Astrocyte of the spinal cord (primary cell): ENCODE measurements at regions not wholly inside any gene's neighbourhood (a gene's known extent, or its start where the extent isn't known, plus 50 kb on each side); places are given as distances from the start of the nearest gene placed in this dataset.

Source experiments
- DNase-seq: peaks from one replicate; pipeline ENCODE4 v3.0.0; 2011; ENCODE audit warnings: low read depth, low spot score
- H3K4me3 ChIP-seq: 2 replicates; pipeline ENCODE4 v1.5.1; 2011; ENCODE audit warnings: low read depth, mild to moderate bottlenecking, low read length, moderate library complexity
- CTCF ChIP-seq: IDR thresholded peaks from 2 replicates; pipeline ENCODE4 v1.5.1; 2012; ENCODE audit warnings: low read depth, mild to moderate bottlenecking, low read length, inconsistent platforms
- in situ Hi-C: cut with HindIII; loops from 2 replicates; pipeline ENCODE4 v1.10.0; 2017; ENCODE audit warnings: low sequenced_read_pairs

- H3K4me3 ChIP-seq = no peak overlapping the region
- in situ Hi-C loops = no loop called here
- DNase-seq = no peak
- no peak for TF ChIP-seq CTCF
These were observed 1027.7 kb upstream of the ZEB2 start for GRCh38 chr2:145547620-145548019.

GRCh38 chr2:145546091-145546490 is 1026.2 kb upstream of the ZEB2 start:
- in situ Hi-C loops = no loop called here
- H3K4me3 ChIP-seq = no peak overlapping the region
- DNase-seq = peak; percentile 31
- peak; percentile 40 for TF ChIP-seq CTCF

- no peak for TF ChIP-seq CTCF
- no peak overlapping the region for H3K4me3 ChIP-seq
- in situ Hi-C loops = no loop called here
- DNase-seq = no peak
These were observed 1023.9 kb upstream of the ZEB2 start for GRCh38 chr2:145543856-145544255.

- DNase-seq = no peak
- no peak overlapping the region for H3K4me3 ChIP-seq
- in situ Hi-C loops = no loop called here
- no peak for TF ChIP-seq CTCF
These were observed 1023.2 kb upstream of the ZEB2 start for GRCh38 chr2:145543155-145543554.

- in situ Hi-C loops = no loop called here
- no peak for TF ChIP-seq CTCF
- DNase-seq = no peak
- no peak overlapping the region for H3K4me3 ChIP-seq
These were observed 1021.1 kb upstream of the ZEB2 start for GRCh38 chr2:145541028-145541427.

- H3K4me3 ChIP-seq = no peak overlapping the region
- in situ Hi-C loops = no loop called here
- TF ChIP-seq CTCF = no peak
- no peak for DNase-seq
These were observed 1018.9 kb upstream of the ZEB2 start for GRCh38 chr2:145538661-145539350.
